LNCaP clone FGC (cell line): ENCODE measurements at regions not wholly inside any gene's neighbourhood (a gene's known extent, or its start where the extent isn't known, plus 50 kb on each side); places are given as distances from the start of the nearest gene placed in this dataset.

Source experiments
- DNase-seq: peaks from one replicate; pipeline ENCODE4 v3.0.0-alpha.2; 2011; ENCODE audit warnings: low read depth
- H3K4me3 ChIP-seq: 2 replicates; pipeline ENCODE4 v1.5.1; 2011; ENCODE audit warnings: mild to moderate bottlenecking, low read depth, low read length, control low read depth
- TF ChIP-seq, protein P1 (sequence below): IDR thresholded peaks from 2 replicates; pipeline ENCODE4 v1.5.1; 2012; ENCODE audit warnings: mild to moderate bottlenecking; ENCODE audit not compliant: control insufficient read depth, insufficient read depth; ENCODE audit errors: extremely low read depth

DNA sequence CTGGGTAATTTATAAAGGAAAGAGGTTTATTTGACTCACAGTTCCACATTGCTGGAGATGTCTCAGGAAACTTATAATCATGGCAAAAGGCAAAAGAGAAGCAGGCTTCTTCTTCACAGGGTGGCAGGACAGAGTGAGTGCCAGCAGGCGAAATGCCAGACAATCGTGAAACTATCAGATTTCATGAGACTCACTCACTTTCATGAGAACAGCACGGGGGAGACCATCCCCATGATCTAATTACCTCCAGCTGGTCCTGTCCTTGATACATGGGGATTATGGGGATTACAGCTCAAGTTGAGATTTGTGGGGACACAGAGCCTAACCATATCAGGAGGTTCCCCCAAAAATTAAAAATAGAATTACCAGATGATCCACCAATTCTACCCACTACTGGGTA, 675.5 kb upstream of the SLC8A1 start:
- no peak for DNase-seq
- H3K4me3 ChIP-seq, result no peak overlapping the region
- TF ChIP-seq, protein P1, sequence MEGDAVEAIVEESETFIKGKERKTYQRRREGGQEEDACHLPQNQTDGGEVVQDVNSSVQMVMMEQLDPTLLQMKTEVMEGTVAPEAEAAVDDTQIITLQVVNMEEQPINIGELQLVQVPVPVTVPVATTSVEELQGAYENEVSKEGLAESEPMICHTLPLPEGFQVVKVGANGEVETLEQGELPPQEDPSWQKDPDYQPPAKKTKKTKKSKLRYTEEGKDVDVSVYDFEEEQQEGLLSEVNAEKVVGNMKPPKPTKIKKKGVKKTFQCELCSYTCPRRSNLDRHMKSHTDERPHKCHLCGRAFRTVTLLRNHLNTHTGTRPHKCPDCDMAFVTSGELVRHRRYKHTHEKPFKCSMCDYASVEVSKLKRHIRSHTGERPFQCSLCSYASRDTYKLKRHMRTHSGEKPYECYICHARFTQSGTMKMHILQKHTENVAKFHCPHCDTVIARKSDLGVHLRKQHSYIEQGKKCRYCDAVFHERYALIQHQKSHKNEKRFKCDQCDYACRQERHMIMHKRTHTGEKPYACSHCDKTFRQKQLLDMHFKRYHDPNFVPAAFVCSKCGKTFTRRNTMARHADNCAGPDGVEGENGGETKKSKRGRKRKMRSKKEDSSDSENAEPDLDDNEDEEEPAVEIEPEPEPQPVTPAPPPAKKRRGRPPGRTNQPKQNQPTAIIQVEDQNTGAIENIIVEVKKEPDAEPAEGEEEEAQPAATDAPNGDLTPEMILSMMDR, result no peak

DNA sequence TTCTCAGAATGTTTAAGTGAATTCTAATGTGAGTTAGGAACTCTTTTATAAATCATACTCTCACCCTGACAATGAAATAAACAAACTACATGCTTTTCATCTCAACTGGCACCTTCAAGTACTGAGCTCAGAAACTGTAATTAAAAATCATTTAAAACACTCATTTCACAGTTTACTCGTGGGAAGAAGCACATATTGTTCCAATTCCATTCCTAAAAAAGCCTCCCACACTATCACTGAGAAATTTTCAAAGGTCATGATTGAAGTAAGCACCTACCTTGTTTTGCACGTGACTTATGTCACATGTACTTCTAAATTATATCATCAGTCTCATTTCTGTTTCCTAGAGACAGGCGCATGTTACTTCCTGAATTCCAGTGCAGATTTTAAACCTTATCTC, 678.1 kb upstream of the SLC8A1 start:
- TF ChIP-seq, protein P1, result no peak
- H3K4me3 ChIP-seq, result no peak overlapping the region
- no peak for DNase-seq

DNA sequence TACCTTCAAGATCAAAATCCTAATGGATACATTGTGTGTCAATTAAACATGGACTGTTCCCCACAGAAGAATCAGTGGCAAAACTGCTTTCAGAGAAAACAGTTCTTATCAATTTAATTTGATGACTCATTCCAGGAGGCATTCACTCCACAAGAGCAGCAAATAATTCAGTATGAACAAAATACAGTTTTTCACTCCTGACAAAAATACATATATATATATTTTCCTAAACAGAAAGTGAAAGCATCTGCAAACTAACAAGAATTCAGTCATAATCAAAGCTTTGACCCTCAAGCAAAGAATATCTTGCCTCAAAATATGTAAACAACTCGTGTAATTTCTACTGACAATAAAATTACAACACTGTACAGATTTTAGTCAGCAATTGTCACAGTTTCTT, 685.1 kb upstream of the SLC8A1 start:
- no peak overlapping the region for H3K4me3 ChIP-seq
- no peak for DNase-seq
- TF ChIP-seq, protein P1, result no peak

DNA sequence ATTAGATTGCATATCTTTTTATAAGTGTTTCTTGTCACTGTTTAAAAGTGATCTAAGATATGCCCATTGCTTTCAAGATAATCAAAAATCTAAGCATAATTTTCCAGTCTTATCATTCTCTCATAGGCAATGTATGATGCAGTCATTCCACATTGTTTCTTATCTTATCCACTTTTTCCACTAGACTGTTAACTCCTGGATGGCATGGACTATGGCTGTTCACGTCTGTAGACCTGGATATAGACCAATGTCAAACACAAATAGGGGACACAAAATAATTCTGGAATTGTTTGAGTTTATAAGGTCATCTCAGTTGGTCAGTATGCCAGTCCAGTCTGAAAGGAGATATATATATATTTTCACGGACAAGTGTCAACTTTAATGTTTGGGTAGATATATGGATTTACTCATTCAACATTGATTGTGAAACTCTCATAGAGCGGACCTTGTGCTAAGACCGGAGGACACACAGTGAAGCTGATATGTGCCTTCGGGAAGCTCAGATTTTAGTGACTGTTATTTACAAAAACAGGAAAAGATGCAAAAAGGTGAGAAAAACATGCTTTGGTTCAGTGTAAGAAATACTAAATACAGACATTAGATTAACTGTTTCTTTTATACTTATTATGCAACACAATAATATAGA, 689.4 kb upstream of the SLC8A1 start:
- no peak overlapping the region for H3K4me3 ChIP-seq
- DNase-seq, result no peak
- TF ChIP-seq, protein P1, result no peak

DNA sequence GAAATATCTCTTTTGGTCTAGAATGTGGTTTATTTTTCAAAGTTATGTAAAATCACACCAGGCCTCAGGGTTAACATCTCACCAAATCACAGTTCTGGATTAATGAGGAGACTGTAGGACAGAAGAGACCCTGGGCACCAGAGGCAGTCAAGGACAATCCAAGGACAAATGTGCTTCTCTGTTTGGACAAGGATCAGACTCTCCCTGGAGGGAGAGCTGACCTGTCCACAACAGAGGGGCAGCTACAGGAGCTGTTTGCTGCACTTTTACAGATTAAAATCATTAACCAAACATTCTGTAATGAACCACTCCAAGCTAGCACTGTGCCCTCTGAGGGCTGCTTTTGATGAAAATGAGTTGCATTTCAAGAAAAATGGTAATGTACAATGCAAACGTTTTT, 690.6 kb upstream of the SLC8A1 start:
- TF ChIP-seq, protein P1, result no peak
- no peak for DNase-seq
- no peak overlapping the region for H3K4me3 ChIP-seq

DNA sequence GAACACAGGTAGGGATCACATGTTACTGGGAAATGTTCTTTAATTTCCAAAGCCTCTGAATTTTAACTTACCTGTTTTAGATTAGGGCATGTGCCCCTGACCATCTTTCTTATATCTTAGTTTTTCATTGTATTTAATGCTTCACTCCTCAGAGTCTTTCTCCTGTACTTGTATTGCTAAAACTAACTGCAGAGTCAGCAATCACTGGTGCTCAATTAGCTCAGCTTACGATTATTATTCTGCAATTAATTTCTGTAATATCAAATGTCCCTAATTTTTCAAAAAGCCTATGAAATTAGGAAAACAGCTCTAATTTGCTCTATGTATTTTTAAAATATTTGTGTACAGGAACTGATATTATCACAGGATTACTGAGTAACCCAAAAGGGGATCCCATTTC, 693.2 kb upstream of the SLC8A1 start:
- DNase-seq, result no peak
- no peak overlapping the region for H3K4me3 ChIP-seq
- TF ChIP-seq, protein P1, result no peak

DNA sequence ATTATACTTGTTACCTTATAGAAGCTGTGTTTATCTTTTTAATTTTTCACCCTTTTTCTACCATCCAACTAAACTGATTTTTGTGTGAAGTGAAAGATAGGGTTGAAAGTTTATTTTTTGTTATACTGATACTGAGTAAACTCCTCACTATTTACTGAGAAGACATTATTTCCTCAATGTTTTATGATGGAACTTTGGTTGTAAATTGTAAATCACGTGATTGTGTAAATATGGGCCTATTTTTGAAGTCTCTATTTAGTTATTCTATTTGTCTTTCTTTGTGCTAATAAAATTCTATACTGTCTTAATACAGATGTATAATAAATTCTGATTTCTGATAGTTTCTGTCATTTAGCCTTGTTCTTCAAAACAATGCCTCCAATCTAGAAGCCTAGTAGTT, 697.2 kb upstream of the SLC8A1 start:
- TF ChIP-seq, protein P1, result no peak
- no peak overlapping the region for H3K4me3 ChIP-seq
- DNase-seq, result no peak
